ENCODE measurements at regions not wholly inside any gene's neighbourhood (a gene's known extent, or its start where the extent isn't known, plus 50 kb on each side); places are given as distances from the start of the nearest gene placed in this dataset.
A peak's percentile ranks its signal among the peaks of the same experiment; 100 is the strongest.

- no peaks in the 10 kb centered on the region for H3K36me3 ChIP-seq
- H3K4me1 ChIP-seq: no peaks in the 10 kb centered on the region
- TF ChIP-seq POLR2AphosphoS5 (IDR thresholded peaks at IDR 0.05): no peak
- intact Hi-C loops (cut with DNase I; ENCODE audit: low total_unique reads): no loop called here
- no peak overlapping the region for H3K4me3 ChIP-seq
- H3K9me3 ChIP-seq: no peaks in the 10 kb centered on the region
- no peak overlapping the region for H3K27ac ChIP-seq
- H3K27me3 ChIP-seq: no peaks in the 10 kb centered on the region
- DNase-seq (ENCODE audit: low spot score in 2 of 2): no peak
These were observed 177.2 kb downstream of the GIPC2 start for GRCh38 chr1:78222960-78223358.

GRCh38 chr1:78223417-78224215, 177.8 kb downstream of the GIPC2 start:
- Histone ChIP-seq H3K4me3 (no peak overlapping the region), H3K9me3 (no peaks in the 10 kb centered on the region), H3K27me3 (no peaks in the 10 kb centered on the region), H3K36me3 (no peaks in the 10 kb centered on the region), H3K4me1 (no peaks in the 10 kb centered on the region), H3K27ac (no peak overlapping the region)
- no peak for DNase-seq (ENCODE audit: low spot score in 2 of 2)
- TF ChIP-seq POLR2AphosphoS5 (IDR thresholded peaks at IDR 0.05): no peak
- no peak for TF ChIP-seq POLR2A (IDR thresholded peaks at IDR 0.05)
- TF ChIP-seq CTCF (IDR thresholded peaks at IDR 0.05): no peak
- intact Hi-C loops (cut with DNase I; ENCODE audit: low total_unique reads): no loop called here

- no peak for DNase-seq (ENCODE audit: low spot score in 2 of 2)
- H3K4me1 ChIP-seq: no peaks in the 10 kb centered on the region
- no peaks in the 10 kb centered on the region for H3K27me3 ChIP-seq
- no peak for TF ChIP-seq POLR2AphosphoS5 (IDR thresholded peaks at IDR 0.05)
- no peak for TF ChIP-seq CTCF (IDR thresholded peaks at IDR 0.05)
- TF ChIP-seq POLR2A (IDR thresholded peaks at IDR 0.05): no peak
- no peaks in the 10 kb centered on the region for H3K36me3 ChIP-seq
- no peaks in the 10 kb centered on the region for H3K9me3 ChIP-seq
- intact Hi-C loops (cut with DNase I; ENCODE audit: low total_unique reads): no loop called here
- no peak overlapping the region for H3K4me3 ChIP-seq
- no peak overlapping the region for H3K27ac ChIP-seq
These were observed 178.6 kb downstream of the GIPC2 start for GRCh38 chr1:78224246-78224785.

GRCh38 chr1:78224861-78225552, 179.2 kb downstream of the GIPC2 start:
- H3K36me3 ChIP-seq: no peaks in the 10 kb centered on the region
- no peak overlapping the region for H3K27ac ChIP-seq
- no peaks in the 10 kb centered on the region for H3K9me3 ChIP-seq
- intact Hi-C loops (cut with DNase I; ENCODE audit: low total_unique reads): no loop called here
- TF ChIP-seq POLR2AphosphoS5 (IDR thresholded peaks at IDR 0.05) (no peak), CTCF (IDR thresholded peaks at IDR 0.05) (no peak), POLR2A (IDR thresholded peaks at IDR 0.05) (no peak)
- no peaks in the 10 kb centered on the region for H3K27me3 ChIP-seq
- DNase-seq (ENCODE audit: low spot score in 2 of 2): no peak
- no peaks in the 10 kb centered on the region for H3K4me1 ChIP-seq
- H3K4me3 ChIP-seq: no peak overlapping the region

- intact Hi-C loops (cut with DNase I; ENCODE audit: low total_unique reads): no loop called here
- Histone ChIP-seq H3K4me1 (no peaks in the 10 kb centered on the region), H3K4me3 (no peak overlapping the region), H3K27ac (no peak overlapping the region), H3K9me3 (no peaks in the 10 kb centered on the region), H3K36me3 (no peaks in the 10 kb centered on the region), H3K27me3 (no peaks in the 10 kb centered on the region)
- DNase-seq (ENCODE audit: low spot score in 2 of 2): no peak
- TF ChIP-seq CTCF (IDR thresholded peaks at IDR 0.05): no peak
- peak in 1 of 3 donors; percentile 90 for TF ChIP-seq POLR2AphosphoS5 (IDR thresholded peaks at IDR 0.05)
These were observed 181.0 kb downstream of the GIPC2 start for GRCh38 chr1:78226784-78227183.
